CD4-positive, alpha-beta T cell treated with Interferon gamma for 1 hour (primary cell): ENCODE measurements at regions not wholly inside any gene's neighbourhood (a gene's known extent, or its start where the extent isn't known, plus 50 kb on each side); places are given as distances from the start of the nearest gene placed in this dataset.

Experiments
- DNase-seq: peaks from one replicate; pipeline ENCODE4 v3.0.0-alpha.2; 2020

GRCh38 chr15:94052711-94053110 lies 178.7 kb upstream of the MCTP2 start:
- no peak for DNase-seq

- no peak for DNase-seq
Observed at GRCh38 chr15:94047566-94047965, 183.8 kb upstream of the MCTP2 start.

GRCh38 chr15:94042180-94042928 lies 189.0 kb upstream of the MCTP2 start:
- DNase-seq: no peak

DNA sequence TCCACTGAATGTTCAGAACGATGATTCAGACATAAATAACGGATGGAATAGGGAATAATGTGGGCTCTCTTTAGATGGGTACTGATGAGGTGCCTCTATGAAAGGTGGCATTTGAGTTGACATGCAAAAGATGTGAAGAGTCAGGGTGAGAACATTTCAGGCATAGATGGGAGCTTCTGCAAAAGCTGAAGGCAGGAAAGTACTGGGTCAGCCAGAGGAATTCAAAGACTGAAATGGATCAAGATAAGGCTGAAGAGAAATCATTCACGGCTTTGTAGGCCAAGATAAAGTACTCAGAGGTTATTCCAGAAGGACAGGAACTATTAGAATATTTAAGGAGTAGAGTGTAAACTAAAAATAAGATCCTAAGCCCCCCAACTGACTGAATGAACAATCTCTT lies 189.6 kb upstream of the MCTP2 start:
- DNase-seq: no peak

GRCh38 chr15:94040541-94041248 lies 190.7 kb upstream of the MCTP2 start:
- no peak for DNase-seq

DNA sequence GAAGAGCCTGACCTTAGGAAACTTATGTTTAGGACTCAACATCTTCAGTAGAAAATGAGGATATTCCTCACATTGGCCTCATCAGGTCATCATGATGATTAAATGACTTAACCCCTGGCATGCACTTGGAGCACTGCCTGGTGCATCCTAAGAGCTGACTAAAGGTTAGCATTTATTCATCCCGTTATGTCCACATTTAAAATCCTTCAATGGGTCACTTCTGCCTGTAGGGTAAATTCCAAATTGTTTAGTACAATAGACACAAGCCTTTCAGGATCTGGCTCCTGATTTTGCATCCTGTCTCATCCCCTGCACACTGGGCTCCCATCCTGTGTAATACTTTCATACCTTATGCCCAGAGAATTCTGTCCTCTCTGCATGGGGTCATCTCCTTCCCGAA lies 195.2 kb upstream of the MCTP2 start:
- no peak for DNase-seq

- DNase-seq: no peak
Observed at GRCh38 chr15:94033683-94034020, 197.7 kb upstream of the MCTP2 start.

- DNase-seq: no peak
Observed at GRCh38 chr15:94033014-94033682, 198.2 kb upstream of the MCTP2 start.

GRCh38 chr15:94032571-94032970 lies 198.8 kb upstream of the MCTP2 start:
- no peak for DNase-seq

GRCh38 chr15:94031072-94031471 lies 200.3 kb upstream of the MCTP2 start:
- no peak for DNase-seq

GRCh38 chr15:94029495-94029894 lies 201.9 kb upstream of the MCTP2 start:
- no peak for DNase-seq

DNA sequence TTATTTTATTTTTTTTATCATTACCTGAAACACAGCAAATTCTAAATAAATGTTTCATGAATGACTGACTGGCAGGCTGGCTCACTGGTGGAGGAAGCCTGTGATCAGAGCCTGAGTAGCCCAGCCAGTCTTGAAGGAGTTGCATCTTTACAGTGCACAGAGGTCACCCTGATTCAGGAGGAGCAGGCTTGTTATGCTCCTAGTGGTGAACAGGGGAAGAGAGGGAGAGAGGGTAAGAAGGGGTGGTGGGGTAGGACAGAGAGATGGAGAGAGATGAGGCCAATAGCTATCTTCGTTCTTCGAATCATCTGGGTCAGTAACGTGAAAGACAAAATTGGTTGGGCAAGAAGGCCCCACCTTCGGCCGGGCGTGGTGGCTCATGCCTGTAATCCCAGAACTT lies 202.6 kb upstream of the MCTP2 start:
- DNase-seq: no peak

GRCh38 chr15:94028121-94028520 lies 203.2 kb upstream of the MCTP2 start:
- no peak for DNase-seq

- DNase-seq: no peak
Observed at GRCh38 chr15:94027581-94027980, 203.8 kb upstream of the MCTP2 start.

- DNase-seq: no peak
Observed at GRCh38 chr15:94026458-94027304, 204.7 kb upstream of the MCTP2 start.

- no peak for DNase-seq
Observed at GRCh38 chr15:94023531-94023930, 207.8 kb upstream of the MCTP2 start.

DNA sequence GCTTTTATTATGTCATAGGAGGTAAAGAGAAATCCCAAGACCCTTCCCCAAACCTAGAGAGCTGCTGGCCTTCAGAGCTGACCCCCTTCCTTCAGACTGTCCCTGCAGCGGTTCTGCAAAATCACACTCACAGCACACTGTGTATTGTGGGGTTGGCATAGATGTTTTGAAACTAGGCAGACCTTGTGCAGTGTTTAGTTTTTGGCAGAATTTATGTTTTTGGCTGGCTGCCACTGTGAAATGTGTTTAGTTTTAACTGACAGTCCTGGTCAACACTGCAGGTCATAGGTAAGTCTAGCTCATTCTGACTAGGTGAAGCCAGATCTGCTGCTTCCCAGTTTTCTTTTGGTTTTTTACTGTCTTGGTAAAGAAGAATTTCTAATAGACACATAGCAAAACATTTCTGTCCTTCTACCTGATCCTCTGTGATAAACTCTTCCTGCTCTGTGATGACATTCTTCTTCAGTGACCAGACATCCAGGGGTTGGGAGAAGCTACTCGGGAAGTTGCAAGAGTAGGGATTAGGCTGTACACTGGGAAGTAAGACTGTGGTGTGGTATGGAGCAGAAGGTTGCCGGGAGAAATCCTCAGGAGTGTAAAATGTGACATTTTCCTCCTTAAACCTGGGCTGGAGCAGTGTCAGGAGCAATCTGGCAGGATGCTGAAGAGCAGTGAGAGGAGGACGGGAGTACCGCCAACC lies 209.6 kb upstream of the MCTP2 start:
- DNase-seq: no peak

- no peak for DNase-seq
Observed at GRCh38 chr15:94019062-94019461, 212.3 kb upstream of the MCTP2 start.

GRCh38 chr15:94015324-94015723 lies 216.0 kb upstream of the MCTP2 start:
- no peak for DNase-seq

GRCh38 chr15:94008104-94009074 lies 223.0 kb upstream of the MCTP2 start:
- DNase-seq: no peak

- DNase-seq: no peak
Observed at GRCh38 chr15:94004697-94005096, 226.7 kb upstream of the MCTP2 start.
